H9 (cell line): ENCODE measurements at regions not wholly inside any gene's neighbourhood (a gene's known extent, or its start where the extent isn't known, plus 50 kb on each side); places are given as distances from the start of the nearest gene placed in this dataset.

Experiments used
- DNase-seq: peaks from one replicate; pipeline ENCODE4 v3.0.0-alpha.2; 2017
- H2AFZ ChIP-seq: one replicate; pipeline ENCODE4 v1.6.1; 2013; ENCODE audit warnings: mild to moderate bottlenecking, low read length, control low read depth, moderate library complexity
- H2AK5ac ChIP-seq: 2 replicates; pipeline ENCODE4 v1.6.1; 2013; ENCODE audit warnings: low read length, control low read depth, mixed read lengths; ENCODE audit not compliant: insufficient read length
- H2BK120ac ChIP-seq: one replicate; pipeline ENCODE4 v1.6.1; 2013; ENCODE audit warnings: low read depth, mild to moderate bottlenecking, low read length, control low read depth, inconsistent platforms; ENCODE audit not compliant: poor library complexity, severe bottlenecking
- H2BK12ac ChIP-seq: 2 replicates; pipeline ENCODE4 v1.6.1; 2013; ENCODE audit warnings: low read length, control low read depth, mixed read lengths, low read depth; ENCODE audit not compliant: insufficient read length
- H2BK15ac ChIP-seq: 2 replicates; pipeline ENCODE4 v1.6.1; 2013; ENCODE audit warnings: low read depth, low read length, control low read depth
- H2BK20ac ChIP-seq: one replicate; pipeline ENCODE4 v1.6.1; 2013; ENCODE audit warnings: low read depth, mild to moderate bottlenecking, low read length, control low read depth, inconsistent platforms; ENCODE audit not compliant: poor library complexity, severe bottlenecking
- H2BK5ac ChIP-seq: 2 replicates; pipeline ENCODE4 v1.6.1; 2013; ENCODE audit warnings: low read length, control low read depth, mixed read lengths; ENCODE audit not compliant: insufficient read length
- H3K14ac ChIP-seq: 2 replicates; pipeline ENCODE4 v1.6.1; 2013; ENCODE audit warnings: low read length, control low read depth; ENCODE audit not compliant: insufficient read depth
- H3K18ac ChIP-seq: 2 replicates; pipeline ENCODE4 v1.6.1; 2013; ENCODE audit warnings: low read depth, mild to moderate bottlenecking, mixed read lengths, low read length, control low read depth; ENCODE audit not compliant: insufficient read length
- H3K23ac ChIP-seq: 2 replicates; pipeline ENCODE4 v1.6.1; 2013; ENCODE audit warnings: low read length, control low read depth, mixed read lengths, low read depth; ENCODE audit not compliant: insufficient read length
- H3K23me2 ChIP-seq: 2 replicates; pipeline ENCODE4 v1.6.1; 2013; ENCODE audit warnings: low read depth, mild to moderate bottlenecking, mixed read lengths, low read length, control low read depth; ENCODE audit not compliant: insufficient read length, poor library complexity, severe bottlenecking
- H3K27ac ChIP-seq: 2 replicates; pipeline ENCODE4 v1.5.1; 2013; ENCODE audit warnings: low read length, control low read depth, mixed read lengths, low read depth; ENCODE audit not compliant: insufficient read length
- H3K27me3 ChIP-seq: 2 replicates; pipeline ENCODE4 v1.6.1; 2013; ENCODE audit warnings: low read length, control low read depth, inconsistent platforms; ENCODE audit not compliant: insufficient read depth
- H3K4ac ChIP-seq: 2 replicates; pipeline ENCODE4 v1.6.1; 2013; ENCODE audit warnings: low read depth, mild to moderate bottlenecking, control low read depth, inconsistent platforms, low read length, moderate library complexity
- H3K4me1 ChIP-seq: 2 replicates; pipeline ENCODE4 v1.6.1; 2013; ENCODE audit warnings: low read length, control low read depth, inconsistent platforms; ENCODE audit not compliant: insufficient read depth
- H3K4me2 ChIP-seq: 2 replicates; pipeline ENCODE4 v1.6.1; 2013; ENCODE audit warnings: low read length, control low read depth, mixed read lengths; ENCODE audit not compliant: insufficient read length, insufficient read depth
- H3K56ac ChIP-seq: 2 replicates; pipeline ENCODE4 v1.6.1; 2013; ENCODE audit warnings: low read depth, mild to moderate bottlenecking, mixed read lengths, low read length, control low read depth; ENCODE audit not compliant: insufficient read length
- H3K79me1 ChIP-seq: 2 replicates; pipeline ENCODE4 v1.6.1; 2013; ENCODE audit warnings: low read depth, mild to moderate bottlenecking, moderate library complexity, low read length, control low read depth, inconsistent platforms; ENCODE audit not compliant: insufficient read depth, poor library complexity, severe bottlenecking
- H3K79me2 ChIP-seq: 2 replicates; pipeline ENCODE4 v1.6.1; 2013; ENCODE audit warnings: low read length, control low read depth, inconsistent platforms; ENCODE audit not compliant: insufficient read depth
- H3K9ac ChIP-seq: 2 replicates; pipeline ENCODE4 v1.6.1; 2013; ENCODE audit warnings: low read length, control low read depth, mixed read lengths; ENCODE audit not compliant: insufficient read length; ENCODE audit errors: extremely low read depth
- H3K9me3 ChIP-seq: one replicate; pipeline ENCODE4 v1.6.1; 2013; ENCODE audit warnings: low read depth, low read length, inconsistent platforms; ENCODE audit not compliant: control insufficient read depth
- H3T11ph ChIP-seq: one replicate; pipeline ENCODE4 v1.6.1; 2013; ENCODE audit warnings: mild to moderate bottlenecking, low read length, control low read depth, inconsistent platforms
- H4K20me1 ChIP-seq: one replicate; pipeline ENCODE4 v1.6.1; 2013; ENCODE audit not compliant: control insufficient read depth, insufficient read length, insufficient read depth
- H4K5ac ChIP-seq: 2 replicates; pipeline ENCODE4 v1.6.1; 2013; ENCODE audit warnings: low read depth, mild to moderate bottlenecking, mixed read lengths, low read length, control low read depth; ENCODE audit not compliant: insufficient read length
- H4K8ac ChIP-seq: replicated peaks from 2 replicates; pipeline ENCODE4 v1.6.1; 2013; ENCODE audit warnings: low read length, control low read depth, mixed read lengths, low read depth; ENCODE audit not compliant: insufficient read length
- H4K91ac ChIP-seq: 2 replicates; pipeline ENCODE4 v1.6.1; 2013; ENCODE audit warnings: low read depth, mild to moderate bottlenecking, moderate library complexity, mixed read lengths, low read length, control low read depth; ENCODE audit not compliant: insufficient read length
- H3K27ac Mint-ChIP-seq, 3 experiments: 2 replicates in 2 of 3; 3 replicates in 1 of 3; pipeline ENCODE4 v1.8.0; 2020 to 2021; ENCODE audit warnings: mixed read lengths in 3 of 3, mild to moderate bottlenecking in 1 of 3, moderate library complexity in 1 of 3
- H3K27me3 Mint-ChIP-seq: 2 replicates; pipeline ENCODE4 v1.8.0; 2021; ENCODE audit warnings: low read depth, mild to moderate bottlenecking, moderate library complexity, mixed read lengths
- H3K36me3 Mint-ChIP-seq, 3 experiments: 2 replicates in 2 of 3; 3 replicates in 1 of 3; pipeline ENCODE4 v1.8.0; 2020 to 2021; ENCODE audit warnings: low read depth in 3 of 3, mixed read lengths in 3 of 3; ENCODE audit not compliant: insufficient read depth in 1 of 3
- H3K4me1 Mint-ChIP-seq, 2 experiments: 2 replicates each; pipeline ENCODE4 v1.8.0; 2020; ENCODE audit warnings: mixed read lengths in 2 of 2
- H3K4me3 Mint-ChIP-seq, 2 experiments: 2 replicates in 1 of 2; 3 replicates in 1 of 2; pipeline ENCODE4 v1.8.0; 2020 to 2021; ENCODE audit warnings: mild to moderate bottlenecking in 2 of 2, mixed read lengths in 2 of 2, moderate library complexity in 1 of 2
- H3K9me3 Mint-ChIP-seq, 2 experiments: 2 replicates in 1 of 2; 3 replicates in 1 of 2; pipeline ENCODE4 v1.8.0; 2020; ENCODE audit warnings: mild to moderate bottlenecking in 2 of 2, mixed read lengths in 2 of 2, moderate library complexity in 1 of 2
- CTCF ChIP-seq: fragments of 200-600 bp; sonication (generic); conservative IDR thresholded peaks from 3 replicates; pipeline ENCODE4 v1.8.0; 2021; ENCODE audit warnings: antibody characterized with exemption, mild to moderate bottlenecking
- WGBS: extraction: QIAGEN DNeasy Blood & Tissue Kit; methylation state at CpG from one replicate; pipeline ENCODE4 v1.1.7; 2013; ENCODE audit warnings: missing lambda C conversion rate, low lambda C conversion rate, mixed read lengths; ENCODE audit not compliant: insufficient read length; ENCODE audit errors: extremely low coverage; 5-methylcytosine and 5-hydroxymethylcytosine counted together

- Histone ChIP-seq H3K27me3 (no peaks in the 10 kb centered on the region), H2BK120ac (no peak overlapping the region), H3K9me3 (no peaks in the 10 kb centered on the region), H3K4ac (no peak overlapping the region), H3K9ac (no peak overlapping the region), H2BK20ac (no peak overlapping the region), H3K79me2 (no peaks in the 10 kb centered on the region), H4K5ac (no peak overlapping the region), H3K56ac (no peak overlapping the region), H2AK5ac (no peak overlapping the region), H4K20me1 (no peaks in the 10 kb centered on the region), H3K23me2 (no peaks in the 10 kb centered on the region), H4K91ac (no peak overlapping the region), H4K8ac (no peak overlapping the region), H3T11ph (no peak overlapping the region), H2AFZ (no peak overlapping the region), H3K18ac (no peak overlapping the region), H3K4me1 (peaks cover 5% of the 10 kb centered on the region; the same call in 1 of the 2 replicates), H2BK12ac (no peak overlapping the region), H3K27ac (no peak overlapping the region), H3K79me1 (no peaks in the 10 kb centered on the region), H3K14ac (no peak overlapping the region), H3K23ac (no peak overlapping the region), H2BK15ac (no peak overlapping the region), H3K4me2 (no peak overlapping the region), H2BK5ac (no peak overlapping the region)
- Mint-ChIP-seq H3K4me3 (no peak overlapping the region), H3K27me3 (no peaks in the 10 kb centered on the region), H3K27ac (no peak overlapping the region), H3K4me1 (peaks cover 22% of the 10 kb centered on the region in 2 experiments), H3K9me3 (peaks cover 2 to 3% of the 10 kb centered on the region in 2 experiments; a peak in 3 of 5 replicates), H3K36me3 (peaks cover 0 to 6% (median 0%) of the 10 kb centered on the region in 3 experiments; a peak in 1 of 7 replicates)
- no CpG with 5 or more reads among the region's 3 CpGs for WGBS
- no peak for TF ChIP-seq CTCF
- DNase-seq: no peak
Observed at GRCh38 chr10:121316432-121316831, 281.8 kb downstream of the FGFR2 start.
